ENCODE measurements at regions not wholly inside any gene's neighbourhood (a gene's known extent, or its start where the extent isn't known, plus 50 kb on each side); places are given as distances from the start of the nearest gene placed in this dataset.

- no peak overlapping the region for H3K27ac Mint-ChIP-seq (ENCODE audit: unreplicated experiment)
- TF ChIP-seq CTCF (conservative IDR thresholded peaks at IDR 0.05) = no peak
These were observed 495.4 kb downstream of the OTOL1 start for GRCh38 chr3:161991901-161992540.

DNA sequence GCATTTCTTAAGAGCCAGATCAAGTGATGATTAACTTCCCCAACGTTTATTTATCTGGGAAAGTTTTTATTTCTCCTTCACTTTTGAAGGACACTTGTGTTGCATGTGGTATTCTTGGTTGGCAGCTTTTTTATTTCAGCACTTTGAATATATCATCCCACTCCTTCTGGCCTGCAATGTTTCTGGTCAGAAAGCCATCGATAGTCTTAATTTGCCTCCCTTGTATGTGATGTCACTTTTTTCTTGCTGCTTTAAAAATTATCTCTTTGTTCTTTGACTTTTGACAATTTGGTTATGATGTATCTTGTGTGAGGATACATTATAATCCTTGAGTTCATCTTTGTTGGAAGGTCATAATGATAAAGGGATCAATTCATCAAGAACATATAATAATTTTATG is 503.2 kb downstream of the OTOL1 start:
- Mint-ChIP-seq H3K4me3 (no peak overlapping the region), H3K36me3 (ENCODE audit: low read depth) (peaks cover 4% of the 10 kb centered on the region), H3K27ac (ENCODE audit: unreplicated experiment) (no peak overlapping the region), H3K9me3 (peaks cover 10% of the 10 kb centered on the region), H3K27me3 (ENCODE audit: low read depth) (no peaks in the 10 kb centered on the region), H3K4me1 (no peaks in the 10 kb centered on the region)
- TF ChIP-seq CTCF (conservative IDR thresholded peaks at IDR 0.05) = no peak
- no peak for DNase-seq (ENCODE audit: low read depth, low spot score)

More at GRCh38 chr3:161991901-161992540, 495.4 kb downstream of the OTOL1 start:
- no peak for DNase-seq (ENCODE audit: low read depth, low spot score)
- H3K27me3 Mint-ChIP-seq (ENCODE audit: low read depth) = no peaks in the 10 kb centered on the region
- peaks cover 2% of the 10 kb centered on the region for H3K9me3 Mint-ChIP-seq
- no peaks in the 10 kb centered on the region for H3K4me1 Mint-ChIP-seq
- H3K36me3 Mint-ChIP-seq (ENCODE audit: low read depth) = no peaks in the 10 kb centered on the region
- no peak overlapping the region for H3K4me3 Mint-ChIP-seq

DNA sequence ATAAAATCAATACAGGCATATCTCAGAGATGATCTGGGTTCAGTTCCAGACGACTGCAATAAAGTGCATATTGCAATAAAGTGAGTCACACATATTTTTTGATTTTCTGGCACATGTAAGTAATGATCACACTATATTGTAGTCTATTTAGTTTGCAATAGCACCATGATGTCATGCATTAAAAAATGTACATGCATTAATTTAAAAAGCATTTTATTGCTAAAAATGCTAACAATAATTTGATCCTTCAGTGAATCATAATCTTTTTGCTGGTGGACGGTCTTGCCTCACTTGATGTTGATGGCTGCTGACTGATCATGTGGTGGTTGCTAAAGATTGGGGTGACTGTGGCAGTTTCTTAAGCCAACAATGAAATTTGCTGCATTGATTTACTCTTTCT is 511.1 kb downstream of the OTOL1 start:
- DNase-seq (ENCODE audit: low read depth, low spot score) = no peak
- TF ChIP-seq CTCF (conservative IDR thresholded peaks at IDR 0.05) = no peak
- peaks cover 6% of the 10 kb centered on the region for H3K9me3 Mint-ChIP-seq
- no peak overlapping the region for H3K27ac Mint-ChIP-seq (ENCODE audit: unreplicated experiment)
- H3K36me3 Mint-ChIP-seq (ENCODE audit: low read depth) = no peaks in the 10 kb centered on the region
- no peaks in the 10 kb centered on the region for H3K27me3 Mint-ChIP-seq (ENCODE audit: low read depth)
- peaks cover 8% of the 10 kb centered on the region for H3K4me1 Mint-ChIP-seq
- no peak overlapping the region for H3K4me3 Mint-ChIP-seq

- no peak for TF ChIP-seq CTCF (conservative IDR thresholded peaks at IDR 0.05)
- Mint-ChIP-seq H3K36me3 (ENCODE audit: low read depth) (no peaks in the 10 kb centered on the region), H3K9me3 (peaks cover 6% of the 10 kb centered on the region), H3K27me3 (ENCODE audit: low read depth) (no peaks in the 10 kb centered on the region), H3K27ac (ENCODE audit: unreplicated experiment) (no peak overlapping the region), H3K4me3 (no peak overlapping the region), H3K4me1 (peaks cover 15% of the 10 kb centered on the region)
- DNase-seq (ENCODE audit: low read depth, low spot score) = no peak
These were observed 516.0 kb downstream of the OTOL1 start for GRCh38 chr3:162012633-162013032.

- Mint-ChIP-seq H3K27ac (ENCODE audit: unreplicated experiment) (no peak overlapping the region), H3K27me3 (ENCODE audit: low read depth) (no peaks in the 10 kb centered on the region), H3K4me3 (no peak overlapping the region), H3K4me1 (peaks cover 29% of the 10 kb centered on the region), H3K9me3 (no peaks in the 10 kb centered on the region), H3K36me3 (ENCODE audit: low read depth) (no peaks in the 10 kb centered on the region)
- TF ChIP-seq CTCF (conservative IDR thresholded peaks at IDR 0.05) = no peak
- DNase-seq (ENCODE audit: low read depth, low spot score) = no peak
These were observed 517.7 kb downstream of the OTOL1 start for GRCh38 chr3:162014284-162014683.

All from neural crest cell (in vitro differentiated cells).